IMR-90 (cell line): ENCODE measurements at regions not wholly inside any gene's neighbourhood (a gene's known extent, or its start where the extent isn't known, plus 50 kb on each side); places are given as distances from the start of the nearest gene placed in this dataset.

Experiments
- ATAC-seq: fragments of 200-7000 bp; cut with Tn5 transposase; 2 replicates; pipeline ENCODE4 v1.9.1; 2020; ENCODE audit warnings: low read depth, mild to moderate bottlenecking, moderate library complexity
- BruUV-seq: library from RNA; stranded (reverse); fragments of 400-500 nt; replicated peaks from 2 replicates; lab custom pipeline; 2021; lab: Mats Ljungman, UMichigan
- CTCF ChIA-PET: fragments of 300-600 bp; formaldehyde crosslinking; extraction: SDS; loops from one replicate; lab custom pipeline; 2021; ENCODE audit warnings: antibody characterized with exemption; lab: Yijun Ruan, JAX
- POLR2A ChIA-PET: fragments of 300-600 bp; sonication (Branson Sonifier 250); formaldehyde crosslinking; loops from one replicate; lab custom pipeline; 2022; ENCODE audit warnings: antibody characterized with exemption; ENCODE audit not compliant: unreplicated experiment; lab: Charles Lee
- DNase-seq: peaks from one replicate; pipeline ENCODE4 v3.0.0; 2013
- H2AFZ ChIP-seq: replicated peaks from 2 replicates; pipeline ENCODE3; 2013; ENCODE audit warnings: low read length, mild to moderate bottlenecking; ENCODE audit not compliant: poor library complexity
- H2AK5ac ChIP-seq: 2 replicates; pipeline ENCODE4 v1.6.1; 2013; ENCODE audit warnings: low read depth, low read length, inconsistent platforms
- H2AK9ac ChIP-seq: replicated peaks from 2 replicates; pipeline ENCODE3; 2013; ENCODE audit warnings: mild to moderate bottlenecking, low read depth, low read length, moderate library complexity; ENCODE audit not compliant: poor library complexity
- H2BK120ac ChIP-seq: 2 replicates; pipeline ENCODE4 v1.6.1; 2013; ENCODE audit warnings: low read depth, low read length, inconsistent platforms
- H2BK15ac ChIP-seq: 3 replicates; pipeline ENCODE4 v1.6.1; 2013; ENCODE audit warnings: low read depth, low read length, inconsistent platforms
- H2BK20ac ChIP-seq: 2 replicates; pipeline ENCODE4 v1.6.1; 2013; ENCODE audit warnings: low read depth, mild to moderate bottlenecking, inconsistent platforms, low read length, moderate library complexity
- H2BK5ac ChIP-seq: 2 replicates; pipeline ENCODE4 v1.6.1; 2013; ENCODE audit warnings: mild to moderate bottlenecking, low read depth, low read length, inconsistent platforms; ENCODE audit not compliant: poor library complexity, severe bottlenecking
- H3K14ac ChIP-seq: replicated peaks from 2 replicates; pipeline ENCODE4 v1.6.1; 2013; ENCODE audit warnings: low read depth, low read length, inconsistent platforms
- H3K18ac ChIP-seq: 2 replicates; pipeline ENCODE4 v1.6.1; 2013; ENCODE audit warnings: low read depth, low read length, control low read depth
- H3K23ac ChIP-seq: 2 replicates; pipeline ENCODE4 v1.6.1; 2013; ENCODE audit warnings: low read depth, low read length, inconsistent platforms
- H3K27ac ChIP-seq: 2 replicates; pipeline ENCODE4 v1.5.1; 2013; ENCODE audit warnings: mild to moderate bottlenecking, control low read depth, low read length; ENCODE audit not compliant: insufficient read depth
- H3K27me3 ChIP-seq: 2 replicates; pipeline ENCODE4 v1.6.1; 2013; ENCODE audit warnings: low read length; ENCODE audit not compliant: control insufficient read depth, insufficient read depth
- H3K36me3 ChIP-seq: 2 replicates; pipeline ENCODE4 v1.6.1; 2013; ENCODE audit warnings: low read length, mixed read lengths; ENCODE audit not compliant: control insufficient read depth, insufficient read depth
- H3K4ac ChIP-seq: 2 replicates; pipeline ENCODE4 v1.6.1; 2013; ENCODE audit warnings: low read depth, low read length, inconsistent platforms
- H3K4me1 ChIP-seq: 2 replicates; pipeline ENCODE4 v1.6.1; 2013; ENCODE audit warnings: low read length, mixed read lengths; ENCODE audit not compliant: control insufficient read depth, insufficient read depth
- H3K4me2 ChIP-seq: 2 replicates; pipeline ENCODE4 v1.6.1; 2013; ENCODE audit warnings: low read depth, mild to moderate bottlenecking, control low read depth, low read length, moderate library complexity
- H3K4me3 ChIP-seq: 2 replicates; pipeline ENCODE4 v1.5.1; 2013; ENCODE audit warnings: low read depth, mild to moderate bottlenecking, control low read depth, low read length, moderate library complexity; ENCODE audit not compliant: insufficient read depth
- H3K56ac ChIP-seq: 2 replicates; pipeline ENCODE4 v1.6.1; 2013; ENCODE audit warnings: low read length, inconsistent platforms; ENCODE audit not compliant: insufficient read depth; ENCODE audit errors: extremely low read depth
- H3K79me1 ChIP-seq, 2 experiments: 2 replicates each; pipeline ENCODE4 v1.6.1; 2013; ENCODE audit warnings: low read length in 2 of 2, inconsistent platforms in 1 of 2, low read depth in 1 of 2
- H3K9ac ChIP-seq: 2 replicates; pipeline ENCODE4 v1.6.1; 2013; ENCODE audit warnings: low read depth, low read length, control low read depth
- H3K9me1 ChIP-seq: 2 replicates; pipeline ENCODE4 v1.6.1; 2013; ENCODE audit warnings: low read length, inconsistent platforms; ENCODE audit not compliant: insufficient read depth
- H3K9me3 ChIP-seq: 2 replicates; pipeline ENCODE4 v1.6.1; 2013; ENCODE audit warnings: low read length; ENCODE audit not compliant: control insufficient read depth, insufficient read depth
- H4K20me1 ChIP-seq: 2 replicates; pipeline ENCODE4 v1.6.1; 2013; ENCODE audit warnings: low read length, inconsistent platforms; ENCODE audit not compliant: insufficient read depth
- H4K5ac ChIP-seq: 2 replicates; pipeline ENCODE4 v1.6.1; 2013; ENCODE audit warnings: mild to moderate bottlenecking, low read depth, low read length, control low read depth
- H4K8ac ChIP-seq, 2 experiments: 2 replicates each; pipeline ENCODE4 v1.6.1; 2013; ENCODE audit warnings: low read depth in 2 of 2, low read length in 2 of 2, control low read depth in 1 of 2, inconsistent platforms in 1 of 2
- H4K91ac ChIP-seq: 2 replicates; pipeline ENCODE4 v1.6.1; 2013; ENCODE audit warnings: low read depth, low read length, inconsistent platforms; ENCODE audit not compliant: insufficient read depth
- CHD1 ChIP-seq: IDR thresholded peaks from 2 replicates; pipeline ENCODE4 v1.6.1; 2012; ENCODE audit warnings: low read depth, low read length, improper control_type of control experiment
- USF2 ChIP-seq: fragments of 150-350 bp; IDR thresholded peaks from 2 replicates; pipeline ENCODE4 v1.6.1; 2017; ENCODE audit warnings: mild to moderate bottlenecking, antibody characterized with exemption, low read length, low read depth
- WGBS, 2 experiments: methylation state at CpG; one replicate each; pipeline versions ENCODE4 v1.1.5 to v1.1.7; 2013; ENCODE audit warnings: missing lambda C conversion rate in 2 of 2; ENCODE audit not compliant: insufficient read length in 1 of 2; ENCODE audit errors: extremely low coverage in 2 of 2; 5-methylcytosine and 5-hydroxymethylcytosine counted together
- dilution Hi-C: fragments of 300-500 bp; cut with HindIII; formaldehyde crosslinking; loops from one replicate; pipeline ENCODE4 v1.14.3; 2018; ENCODE audit warnings: low sequenced_read_pairs; ENCODE audit not compliant: unreplicated experiment
- in situ Hi-C: fragments of 300-500 bp; cut with MboI; formaldehyde crosslinking; loops from 3 replicates; pipeline ENCODE4 v1.14.3; 2019; ENCODE audit warnings: low sequenced_read_pairs, inconsistent platforms, mixed read lengths
- intact Hi-C: fragments of 100-400 bp; cut with micrococcal nuclease; formaldehyde crosslinking; loops from 2 replicates; pipeline ENCODE4 v1.10.0; 2022

- no peak overlapping the region for H2BK120ac ChIP-seq
- H3K4me1 ChIP-seq, result no peaks in the 10 kb centered on the region
- DNase-seq (no peak), ATAC-seq (no peak)
- H3K27ac ChIP-seq, result no peak overlapping the region
- H2BK15ac ChIP-seq, result no peak overlapping the region
- H3K27me3 ChIP-seq, result no peaks in the 10 kb centered on the region
- no peaks in the 10 kb centered on the region for H3K79me1 ChIP-seq
- no TSS peak for BruUV-seq
- no peak overlapping the region for H3K18ac ChIP-seq
- no peak overlapping the region for H2AFZ ChIP-seq
- no peak overlapping the region for H3K4me2 ChIP-seq
- no peaks in the 10 kb centered on the region for H3K36me3 ChIP-seq
- no peak overlapping the region for H3K56ac ChIP-seq
- ChIA-PET POLR2A (no interaction called here), CTCF (no interaction called here)
- no peak overlapping the region for H3K9ac ChIP-seq
- no peaks in the 10 kb centered on the region for H3K9me1 ChIP-seq
- H2BK20ac ChIP-seq, result no peak overlapping the region
- H3K23ac ChIP-seq, result no peak overlapping the region
- peaks cover 20% of the 10 kb centered on the region for H3K9me3 ChIP-seq
- TF ChIP-seq USF2, result no peak
- TF ChIP-seq CHD1, result no peak
- H2AK9ac ChIP-seq, result no peak overlapping the region
- no peak overlapping the region for H4K8ac ChIP-seq
- no peak overlapping the region for H4K5ac ChIP-seq
- dilution Hi-C loops (no loop called here), intact Hi-C loops (no loop called here), in situ Hi-C loops (no loop called here)
- no peak overlapping the region for H3K4ac ChIP-seq
- H3K14ac ChIP-seq, result no peak overlapping the region
- H3K4me3 ChIP-seq, result no peak overlapping the region
- no peaks in the 10 kb centered on the region for H4K20me1 ChIP-seq
- no CpG with 5 or more reads among the region's 4 CpGs for WGBS, 2 experiments
- H2AK5ac ChIP-seq, result no peak overlapping the region
- H4K91ac ChIP-seq, result no peak overlapping the region
- H2BK5ac ChIP-seq, result no peak overlapping the region
These were observed 155.1 kb upstream of the CELF4 start for GRCh38 chr18:37720663-37721062.
